HG02763 (cell line): ENCODE measurements at regions not wholly inside any gene's neighbourhood (a gene's known extent, or its start where the extent isn't known, plus 50 kb on each side); places are given as distances from the start of the nearest gene placed in this dataset.
"Not testable (repeated sequence)": the region's sequence is repeated elsewhere in the genome, so short reads cannot be mapped to it uniquely, and the experiment has no call there.

ENCODE experiments used
- ATAC-seq: cut with Tn5 transposase; IDR thresholded peaks from one replicate; pipeline ENCODE4 v1.9.1; 2021; ENCODE audit warnings: mild to moderate bottlenecking, moderate library complexity; ENCODE audit not compliant: unreplicated experiment

GRCh38 chr6:80946402-80946801 lies 806.1 kb downstream of the TENT5A start:
- ATAC-seq, result no peak

- ATAC-seq, result no peak
Observed at GRCh38 chr6:80942911-80943310, 809.6 kb downstream of the TENT5A start.

GRCh38 chr6:80940976-80941375 lies 811.5 kb downstream of the TENT5A start:
- ATAC-seq, result no peak

GRCh38 chr6:80940571-80940970 lies 811.9 kb downstream of the TENT5A start:
- no peak for ATAC-seq

GRCh38 chr6:80939898-80940297 lies 812.6 kb downstream of the TENT5A start:
- ATAC-seq, result no peak

- no peak for ATAC-seq
Observed at GRCh38 chr6:80939480-80939879, 813.0 kb downstream of the TENT5A start.

GRCh38 chr6:80938131-80938530 lies 814.4 kb downstream of the TENT5A start:
- no peak for ATAC-seq

GRCh38 chr6:80932359-80932758 lies 820.1 kb downstream of the TENT5A start:
- ATAC-seq, result no peak

GRCh38 chr6:80930376-80930775 lies 822.1 kb downstream of the TENT5A start:
- ATAC-seq, result no peak

- ATAC-seq, result no peak
Observed at GRCh38 chr6:80923816-80924215, 817.3 kb downstream of the BCKDHB start.

GRCh38 chr6:80922916-80923455 lies 816.5 kb downstream of the BCKDHB start:
- no peak for ATAC-seq

- no peak for ATAC-seq
Observed at GRCh38 chr6:80921861-80922460, 815.5 kb downstream of the BCKDHB start.

- ATAC-seq, result no peak
Observed at GRCh38 chr6:80907831-80908230, 801.4 kb downstream of the BCKDHB start.

- no peak for ATAC-seq
Observed at GRCh38 chr6:80903711-80904110, 797.2 kb downstream of the BCKDHB start.

- ATAC-seq, result no peak
Observed at GRCh38 chr6:80886475-80886874, 780.0 kb downstream of the BCKDHB start.

- no peak for ATAC-seq
Observed at GRCh38 chr6:80872951-80873308, 766.5 kb downstream of the BCKDHB start.

GRCh38 chr6:80872199-80872950 lies 765.9 kb downstream of the BCKDHB start:
- no peak for ATAC-seq

- ATAC-seq, result no peak
Observed at GRCh38 chr6:80862756-80863155, 756.3 kb downstream of the BCKDHB start.

GRCh38 chr6:80860107-80860506 lies 753.6 kb downstream of the BCKDHB start:
- no peak for ATAC-seq

GRCh38 chr6:80847973-80848372 lies 741.5 kb downstream of the BCKDHB start:
- ATAC-seq, result not testable (repeated sequence)

GRCh38 chr6:80832337-80832736 lies 725.9 kb downstream of the BCKDHB start:
- no peak for ATAC-seq

GRCh38 chr6:80793411-80793810 lies 686.9 kb downstream of the BCKDHB start:
- ATAC-seq, result no peak
